ENCODE measurements at regions not wholly inside any gene's neighbourhood (a gene's known extent, or its start where the extent isn't known, plus 50 kb on each side); places are given as distances from the start of the nearest gene placed in this dataset.

DNA sequence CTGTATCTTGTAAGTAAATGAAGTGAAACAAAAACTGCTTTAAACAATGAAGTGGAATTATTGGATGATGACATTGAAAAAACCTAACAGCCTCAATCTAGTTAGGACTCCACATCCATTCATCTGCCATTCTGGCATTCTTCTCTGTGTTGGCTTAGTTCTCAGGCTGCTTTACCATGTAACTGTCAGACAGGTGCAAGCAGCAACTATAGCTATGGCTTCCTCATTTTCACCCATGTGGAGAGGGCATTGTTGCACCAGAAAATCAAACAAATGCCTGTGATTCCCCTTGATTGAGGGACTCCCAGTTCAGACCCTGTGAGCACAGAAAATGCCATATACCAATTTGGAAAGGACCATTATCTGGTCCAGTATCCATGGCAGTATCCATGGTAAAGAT is 129.5 kb upstream of the NYAP2 start:
- no peaks in the 10 kb centered on the region for H3K4me1 ChIP-seq (ENCODE audit: insufficient read depth, low read length)
- in situ Hi-C loops (cut with HindIII; ENCODE audit: extremely low pct_ligation_motif_present, low pct_unique_long_range_greater_than_20kb) (no loop called here), intact Hi-C loops (cut with micrococcal nuclease; ENCODE audit: unreplicated experiment) (no loop called here)
- H4K20me1 ChIP-seq (ENCODE audit: insufficient read depth, low read length): no peaks in the 10 kb centered on the region
- DNase-seq (ENCODE audit: low spot score) (no peak), ATAC-seq (no peak), FAIRE-seq (no peak)
- no peaks in the 10 kb centered on the region for H3K36me3 ChIP-seq (replicated peaks in 1 of 2; ENCODE audit: control insufficient read depth in 1 of 2, insufficient read depth in 2 of 2, low read length in 2 of 2)
- H3K27ac ChIP-seq (ENCODE audit: extremely low read length, insufficient read depth, low read length): no peak overlapping the region
- no peak overlapping the region for H3K4me2 ChIP-seq (ENCODE audit: low read depth, low read length)
- H3K79me2 ChIP-seq (ENCODE audit: insufficient read depth, low read length): no peaks in the 10 kb centered on the region
- no TSS peak for BruUV-seq (replicated peaks)
- no peaks in the 10 kb centered on the region for H3K27me3 ChIP-seq (ENCODE audit: control insufficient read depth in 1 of 2, insufficient read depth in 2 of 2, low read length in 2 of 2)
- peaks cover 57% of the 10 kb centered on the region for H3K9me3 ChIP-seq (ENCODE audit: low read length)
- no peak overlapping the region for H2AFZ ChIP-seq (ENCODE audit: low read length)
- ChIA-PET POLR2A (no interaction called here), CTCF (ENCODE audit: low intra/inter-chr PET ratio, low total read pairs) (no interaction called here)
- TF ChIP-seq NFIB (CRISPR knock-in tag; IDR thresholded peaks at IDR 0.05; ENCODE audit: borderline replicate concordance) (no peak), ZNF891 (CRISPR knock-in tag; IDR thresholded peaks at IDR 0.05) (no peak), ZNF503 (CRISPR knock-in tag; IDR thresholded peaks at IDR 0.05) (no peak), HOXA7 (CRISPR knock-in tag; IDR thresholded peaks at IDR 0.05) (no peak), NRL (CRISPR knock-in tag; IDR thresholded peaks at IDR 0.05; ENCODE audit: borderline replicate concordance) (no peak), SNAI1 (CRISPR knock-in tag; IDR thresholded peaks at IDR 0.05; ENCODE audit: borderline replicate concordance) (no peak), ZNF747 (CRISPR knock-in tag; IDR thresholded peaks at IDR 0.05; ENCODE audit: borderline replicate concordance) (no peak), ZNF841 (CRISPR knock-in tag; IDR thresholded peaks at IDR 0.05; ENCODE audit: borderline replicate concordance) (no peak), FOXK2 (IDR thresholded peaks at IDR 0.05) (no peak), SRF (IDR thresholded peaks at IDR 0.05; ENCODE audit: low read depth, low read length) (no peak), ZNF335 (CRISPR knock-in tag; IDR thresholded peaks at IDR 0.05) (no peak), HOXA3 (CRISPR knock-in tag; IDR thresholded peaks at IDR 0.05) (no peak), NR1H2 (CRISPR knock-in tag; IDR thresholded peaks at IDR 0.05; ENCODE audit: borderline replicate concordance, low read depth) (no peak), NCOA2 (CRISPR knock-in tag; IDR thresholded peaks at IDR 0.05) (no peak), ZNF274 (CRISPR knock-in tag; IDR thresholded peaks at IDR 0.05) (no peak), PHF21A (CRISPR knock-in tag; IDR thresholded peaks at IDR 0.05) (no peak)
- TF ChIP-seq, protein P1, sequence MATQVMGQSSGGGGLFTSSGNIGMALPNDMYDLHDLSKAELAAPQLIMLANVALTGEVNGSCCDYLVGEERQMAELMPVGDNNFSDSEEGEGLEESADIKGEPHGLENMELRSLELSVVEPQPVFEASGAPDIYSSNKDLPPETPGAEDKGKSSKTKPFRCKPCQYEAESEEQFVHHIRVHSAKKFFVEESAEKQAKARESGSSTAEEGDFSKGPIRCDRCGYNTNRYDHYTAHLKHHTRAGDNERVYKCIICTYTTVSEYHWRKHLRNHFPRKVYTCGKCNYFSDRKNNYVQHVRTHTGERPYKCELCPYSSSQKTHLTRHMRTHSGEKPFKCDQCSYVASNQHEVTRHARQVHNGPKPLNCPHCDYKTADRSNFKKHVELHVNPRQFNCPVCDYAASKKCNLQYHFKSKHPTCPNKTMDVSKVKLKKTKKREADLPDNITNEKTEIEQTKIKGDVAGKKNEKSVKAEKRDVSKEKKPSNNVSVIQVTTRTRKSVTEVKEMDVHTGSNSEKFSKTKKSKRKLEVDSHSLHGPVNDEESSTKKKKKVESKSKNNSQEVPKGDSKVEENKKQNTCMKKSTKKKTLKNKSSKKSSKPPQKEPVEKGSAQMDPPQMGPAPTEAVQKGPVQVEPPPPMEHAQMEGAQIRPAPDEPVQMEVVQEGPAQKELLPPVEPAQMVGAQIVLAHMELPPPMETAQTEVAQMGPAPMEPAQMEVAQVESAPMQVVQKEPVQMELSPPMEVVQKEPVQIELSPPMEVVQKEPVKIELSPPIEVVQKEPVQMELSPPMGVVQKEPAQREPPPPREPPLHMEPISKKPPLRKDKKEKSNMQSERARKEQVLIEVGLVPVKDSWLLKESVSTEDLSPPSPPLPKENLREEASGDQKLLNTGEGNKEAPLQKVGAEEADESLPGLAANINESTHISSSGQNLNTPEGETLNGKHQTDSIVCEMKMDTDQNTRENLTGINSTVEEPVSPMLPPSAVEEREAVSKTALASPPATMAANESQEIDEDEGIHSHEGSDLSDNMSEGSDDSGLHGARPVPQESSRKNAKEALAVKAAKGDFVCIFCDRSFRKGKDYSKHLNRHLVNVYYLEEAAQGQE (IDR thresholded peaks at IDR 0.05; ENCODE audit: borderline replicate concordance in 1 of 2, low read depth in 1 of 2, low read length in 2 of 2): no peak
- TF ChIP-seq, protein P2, sequence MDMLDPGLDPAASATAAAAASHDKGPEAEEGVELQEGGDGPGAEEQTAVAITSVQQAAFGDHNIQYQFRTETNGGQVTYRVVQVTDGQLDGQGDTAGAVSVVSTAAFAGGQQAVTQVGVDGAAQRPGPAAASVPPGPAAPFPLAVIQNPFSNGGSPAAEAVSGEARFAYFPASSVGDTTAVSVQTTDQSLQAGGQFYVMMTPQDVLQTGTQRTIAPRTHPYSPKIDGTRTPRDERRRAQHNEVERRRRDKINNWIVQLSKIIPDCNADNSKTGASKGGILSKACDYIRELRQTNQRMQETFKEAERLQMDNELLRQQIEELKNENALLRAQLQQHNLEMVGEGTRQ (IDR thresholded peaks at IDR 0.05; ENCODE audit: low read depth, low read length): no peak
- TF ChIP-seq, protein P2 (CRISPR knock-in tag; IDR thresholded peaks at IDR 0.05; ENCODE audit: borderline replicate concordance): no peak
- no peak overlapping the region for H3K4me3 ChIP-seq (replicated peaks in 1 of 3; ENCODE audit: insufficient read depth in 1 of 3, low read depth in 2 of 3, low read length in 3 of 3)
- no peak overlapping the region for H3K9ac ChIP-seq (ENCODE audit: insufficient read depth, low read depth, low read length)
